ENCODE measurements at regions not wholly inside any gene's neighbourhood (a gene's known extent, or its start where the extent isn't known, plus 50 kb on each side); places are given as distances from the start of the nearest gene placed in this dataset.

GRCh38 chr2:94947097-94948016, 76.1 kb downstream of the TEKT4 start:
- no peak for TF ChIP-seq CTCF (conservative IDR thresholded peaks at IDR 0.05; ENCODE audit: low read depth, low read length)
- no peak for TF ChIP-seq POLR2A (IDR thresholded peaks at IDR 0.05; ENCODE audit: low read depth, low read length)
- TF ChIP-seq CEBPB (IDR thresholded peaks at IDR 0.05; ENCODE audit: low read depth, low read length), result no peak
- TF ChIP-seq SMC3 (IDR thresholded peaks at IDR 0.05; ENCODE audit: low read depth, low read length), result no peak
- TF ChIP-seq MAFK (IDR thresholded peaks at IDR 0.05; ENCODE audit: low read depth, low read length), result no peak
- TF ChIP-seq RAD21 (IDR thresholded peaks at IDR 0.05; ENCODE audit: low read length), result no peak
- no peak for TF ChIP-seq BHLHE40 (IDR thresholded peaks at IDR 0.05; ENCODE audit: low read depth, low read length)
- no peak for TF ChIP-seq NFE2L2 (IDR thresholded peaks at IDR 0.05; ENCODE audit: low read depth, low read length)
- no peak for TF ChIP-seq RCOR1 (IDR thresholded peaks at IDR 0.05; ENCODE audit: insufficient replicate concordance, low read length)
- no peak for TF ChIP-seq RFX5 (IDR thresholded peaks at IDR 0.05; ENCODE audit: low read depth, low read length)
